H1 (cell line): ENCODE measurements at regions not wholly inside any gene's neighbourhood (a gene's known extent, or its start where the extent isn't known, plus 50 kb on each side); places are given as distances from the start of the nearest gene placed in this dataset.

Experiments
- CTCF ChIA-PET: fragments of 300-600 bp; sonication (Branson Sonifier 250); formaldehyde crosslinking; loops from one replicate; lab custom pipeline; 2021; ENCODE audit not compliant: partially characterized antibody; lab: Charles Lee
- POLR2A ChIA-PET: fragments of 300-600 bp; sonication (Branson Sonifier 250); formaldehyde crosslinking; loops from one replicate; lab custom pipeline; 2021; ENCODE audit warnings: inconsistent platforms; ENCODE audit not compliant: partially characterized antibody; lab: Charles Lee
- DNase-seq, 2 experiments: peaks; one replicate each; pipeline versions ENCODE4 v3.0.0 to v3.0.0-alpha.2; 2010 to 2022; ENCODE audit warnings: low spot score in 2 of 2, low read depth in 1 of 2, mixed read lengths in 1 of 2
- FAIRE-seq: peaks from 2 replicates; lab custom pipeline; 2011; peaks lifted over from hg19 to GRCh38; lab: Jason Lieb, UNC
- H2AFZ ChIP-seq: 2 replicates; pipeline ENCODE4 v1.8.1; 2012; ENCODE audit warnings: low read length, inconsistent platforms
- H2AK5ac ChIP-seq: 2 replicates; pipeline ENCODE4 v1.6.1; 2013; ENCODE audit warnings: low read depth, low read length
- H2BK120ac ChIP-seq: replicated peaks from 2 replicates; pipeline ENCODE3; 2013; ENCODE audit warnings: low read depth, low read length, inconsistent platforms
- H2BK12ac ChIP-seq: 2 replicates; pipeline ENCODE4 v1.6.1; 2013; ENCODE audit warnings: low read depth, low read length
- H2BK15ac ChIP-seq: 2 replicates; pipeline ENCODE4 v1.6.1; 2013; ENCODE audit warnings: low read length
- H2BK20ac ChIP-seq: 2 replicates; pipeline ENCODE4 v1.6.1; 2013; ENCODE audit warnings: low read length
- H2BK5ac ChIP-seq: 2 replicates; pipeline ENCODE4 v1.6.1; 2013; ENCODE audit warnings: low read depth, low read length
- H3K14ac ChIP-seq: 2 replicates; pipeline ENCODE4 v1.6.1; 2013; ENCODE audit warnings: inconsistent platforms; ENCODE audit not compliant: insufficient read length
- H3K18ac ChIP-seq: 2 replicates; pipeline ENCODE4 v1.6.1; 2013; ENCODE audit warnings: low read length; ENCODE audit errors: extremely low read depth
- H3K23ac ChIP-seq: 2 replicates; pipeline ENCODE4 v1.6.1; 2013; ENCODE audit warnings: inconsistent platforms; ENCODE audit not compliant: insufficient read length
- H3K23me2 ChIP-seq: 2 replicates; pipeline ENCODE4 v1.6.1; 2013; ENCODE audit warnings: low read depth, low read length
- H3K27ac ChIP-seq: 2 replicates; pipeline ENCODE4 v1.6.1; 2011; ENCODE audit warnings: low read depth, low read length, inconsistent platforms
- H3K27me3 ChIP-seq, 4 experiments: replicated peaks in 1 of 4; 1 replicate in 1 of 4; 2 replicates in 3 of 4; pipeline versions ENCODE4 v1.6.1 to v1.8.1; 2011 to 2013; ENCODE audit warnings: low read length in 3 of 4, mild to moderate bottlenecking in 3 of 4, inconsistent platforms in 2 of 4, mixed read lengths in 2 of 4, moderate library complexity in 1 of 4; ENCODE audit not compliant: control insufficient read depth in 3 of 4, insufficient read depth in 3 of 4; ENCODE audit errors: extremely low read depth in 1 of 4
- H3K36me3 ChIP-seq, 4 experiments: 2 replicates each; pipeline versions ENCODE4 v1.6.1 to v1.8.1; 2011 to 2013; ENCODE audit warnings: mild to moderate bottlenecking in 4 of 4, low read length in 3 of 4, moderate library complexity in 2 of 4, control low read depth in 1 of 4, inconsistent platforms in 1 of 4; ENCODE audit not compliant: insufficient read depth in 4 of 4, control insufficient read depth in 2 of 4
- H3K4ac ChIP-seq: replicated peaks from 2 replicates; pipeline ENCODE3; 2013; ENCODE audit warnings: low read length, low read depth, mixed read lengths, inconsistent platforms; ENCODE audit not compliant: insufficient read length
- H3K4me1 ChIP-seq, 4 experiments: replicated peaks in 1 of 4; 1 replicate in 1 of 4; 2 replicates in 3 of 4; pipeline versions ENCODE4 v1.6.1 to v1.8.1; 2011 to 2013; ENCODE audit warnings: low read length in 3 of 4, inconsistent platforms in 2 of 4, mixed read lengths in 1 of 4; ENCODE audit not compliant: insufficient read depth in 4 of 4, control insufficient read depth in 3 of 4
- H3K4me2 ChIP-seq, 2 experiments: 2 replicates each; pipeline versions ENCODE4 v1.6.1 to v1.8.1; 2011 to 2013; ENCODE audit warnings: low read depth in 2 of 2, low read length in 2 of 2, control low read depth in 1 of 2, inconsistent platforms in 1 of 2, mild to moderate bottlenecking in 1 of 2; ENCODE audit not compliant: insufficient read depth in 1 of 2
- H3K4me3 ChIP-seq, 4 experiments: fragments of 200-600, 300-600 bp in 1 of 4; sonication (generic), shearing (Covaris generic), sonication (Bioruptor Twin) in 1 of 4; 2 replicates each; pipeline versions ENCODE4 v1.5.1 to v1.8.1; 2011 to 2016; ENCODE audit warnings: low read length in 4 of 4, low read depth in 3 of 4, control low read depth in 2 of 4, inconsistent platforms in 2 of 4, mild to moderate bottlenecking in 2 of 4, mixed read lengths in 1 of 4, moderate library complexity in 1 of 4; ENCODE audit not compliant: insufficient read depth in 2 of 4; ENCODE audit errors: extremely low read depth in 1 of 4
- H3K56ac ChIP-seq: replicated peaks from 2 replicates; pipeline ENCODE3; 2013; ENCODE audit warnings: low read depth, mild to moderate bottlenecking, mixed read lengths, low read length, inconsistent platforms; ENCODE audit not compliant: insufficient read length
- H3K79me1 ChIP-seq: 2 replicates; pipeline ENCODE4 v1.6.1; 2013; ENCODE audit warnings: low read depth, low read length, control low read depth
- H3K79me2 ChIP-seq, 2 experiments: 2 replicates each; pipeline versions ENCODE4 v1.6.1 to v1.8.1; 2012 to 2013; ENCODE audit warnings: low read length in 2 of 2, mild to moderate bottlenecking in 2 of 2, inconsistent platforms in 1 of 2; ENCODE audit not compliant: insufficient read depth in 2 of 2, control insufficient read depth in 1 of 2
- H3K9ac ChIP-seq, 4 experiments: replicated peaks in 1 of 4; 1 replicate in 1 of 4; 2 replicates in 3 of 4; pipeline versions ENCODE4 v1.6.1 to v1.8.1; 2011 to 2013; ENCODE audit warnings: low read depth in 3 of 4, low read length in 3 of 4, control low read depth in 2 of 4, mild to moderate bottlenecking in 2 of 4, moderate library complexity in 2 of 4, inconsistent platforms in 1 of 4; ENCODE audit errors: extremely low read depth in 1 of 4
- H3K9me3 ChIP-seq, 2 experiments: 2 replicates each; pipeline versions ENCODE4 v1.6.1 to v1.8.1; 2012 to 2013; ENCODE audit warnings: mild to moderate bottlenecking in 2 of 2, moderate library complexity in 2 of 2, control low read depth in 1 of 2, inconsistent platforms in 1 of 2, low read depth in 1 of 2, low read length in 1 of 2, mixed read lengths in 1 of 2; ENCODE audit not compliant: insufficient read depth in 2 of 2
- H4K20me1 ChIP-seq, 2 experiments: replicated peaks in 1 of 2; 2 replicates each; pipeline versions ENCODE3 to v1.8.1; 2011 to 2013; ENCODE audit warnings: inconsistent platforms in 2 of 2, low read length in 2 of 2, mild to moderate bottlenecking in 1 of 2; ENCODE audit not compliant: insufficient read depth in 2 of 2, control insufficient read depth in 1 of 2
- H4K5ac ChIP-seq: 2 replicates; pipeline ENCODE4 v1.6.1; 2013; ENCODE audit warnings: low read length, low read depth, mixed read lengths, inconsistent platforms; ENCODE audit not compliant: insufficient read length
- H4K8ac ChIP-seq: 2 replicates; pipeline ENCODE4 v1.8.0; 2013; ENCODE audit warnings: mild to moderate bottlenecking, moderate library complexity, low read length, inconsistent platforms; ENCODE audit not compliant: insufficient read depth; ENCODE audit errors: extremely low read depth
- H4K91ac ChIP-seq: replicated peaks from 2 replicates; pipeline ENCODE3; 2013; ENCODE audit warnings: low read length, mixed read lengths, inconsistent platforms; ENCODE audit not compliant: insufficient read length
- EGR1 ChIP-seq: IDR thresholded peaks from 2 replicates; pipeline ENCODE4 v1.6.1; 2011; ENCODE audit warnings: low read depth, low read length, borderline replicate concordance
- EP300 ChIP-seq, 2 experiments: IDR thresholded peaks; 1 replicate in 1 of 2; 2 replicates in 1 of 2; pipeline ENCODE4 v1.6.1; 2011 to 2012; ENCODE audit warnings: low read depth in 2 of 2, low read length in 2 of 2, mild to moderate bottlenecking in 2 of 2, borderline replicate concordance in 1 of 2, inconsistent platforms in 1 of 2, moderate library complexity in 1 of 2
- KDM5A ChIP-seq: fragments of 200-600 bp; IDR thresholded peaks from 2 replicates; pipeline ENCODE4 v1.7.1; 2012; ENCODE audit warnings: mild to moderate bottlenecking, low read length, inconsistent platforms, mixed read lengths
- POLR2A ChIP-seq, 2 experiments: IDR thresholded peaks; 1 replicate in 1 of 2; 2 replicates in 1 of 2; pipeline ENCODE4 v1.6.1; 2011; ENCODE audit warnings: low read depth in 2 of 2, low read length in 2 of 2, mild to moderate bottlenecking in 2 of 2; ENCODE audit errors: control extremely low read depth in 1 of 2
- POU5F1 ChIP-seq: IDR thresholded peaks from 2 replicates; pipeline ENCODE4 v1.6.1; 2011; ENCODE audit warnings: low read depth, mild to moderate bottlenecking, low read length, moderate library complexity
- SRF ChIP-seq: IDR thresholded peaks from 2 replicates; pipeline ENCODE4 v1.6.1; 2011; ENCODE audit warnings: mild to moderate bottlenecking, low read depth, low read length, moderate library complexity

DNA sequence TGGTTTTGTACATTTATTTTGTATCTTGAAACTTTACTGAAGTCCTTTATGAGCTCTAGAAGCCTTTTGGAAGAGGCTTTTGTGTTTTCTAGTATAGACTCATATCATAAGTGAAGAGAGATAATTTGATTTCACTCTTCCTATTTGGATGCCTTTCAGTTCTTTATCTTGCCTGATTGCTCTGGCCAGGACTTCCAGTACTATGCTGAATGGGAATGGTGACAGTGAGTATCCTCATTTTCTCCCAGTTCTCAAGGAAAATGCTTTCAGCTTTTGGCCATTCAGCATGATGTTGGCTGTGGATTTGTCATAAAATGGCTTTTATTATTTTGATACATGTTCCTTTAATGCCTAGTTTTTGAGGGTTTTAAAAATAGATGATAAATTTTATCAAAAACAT, 1061.3 kb downstream of the STPG2 start:
- Histone ChIP-seq H2BK15ac (no peak overlapping the region), H3K56ac (no peak overlapping the region), H2BK12ac (no peak overlapping the region), H3K4ac (no peak overlapping the region), H2AFZ (no peak overlapping the region), H2BK20ac (no peak overlapping the region), H3K79me2 (no peaks in the 10 kb centered on the region), H3K23ac (no peak overlapping the region), H3K27ac (no peak overlapping the region), H3K9ac (no peak overlapping the region), H3K14ac (no peak overlapping the region), H4K20me1 (no peaks in the 10 kb centered on the region), H2BK120ac (no peak overlapping the region), H2BK5ac (no peak overlapping the region), H4K5ac (no peak overlapping the region), H4K8ac (no peak overlapping the region), H2AK5ac (no peak overlapping the region), H3K79me1 (no peaks in the 10 kb centered on the region), H3K18ac (no peak overlapping the region), H3K36me3 (no peaks in the 10 kb centered on the region), H3K4me3 (no peak overlapping the region), H3K23me2 (no peaks in the 10 kb centered on the region), H3K4me2 (no peak overlapping the region), H4K91ac (no peak overlapping the region), H3K27me3 (no peaks in the 10 kb centered on the region), H3K4me1 (no peaks in the 10 kb centered on the region), H3K9me3 (no peaks in the 10 kb centered on the region)
- ChIA-PET CTCF (no interaction called here), POLR2A (no interaction called here)
- FAIRE-seq (no peak), DNase-seq (no peak)
- TF ChIP-seq KDM5A = no peak
- no peak for TF ChIP-seq EP300 (IDR thresholded peaks at IDR 0.05; ENCODE audit: borderline replicate concordance in 1 of 2, low read depth in 2 of 2, low read length in 2 of 2)
- no peak for TF ChIP-seq POLR2A (IDR thresholded peaks at IDR 0.05; ENCODE audit: control extremely low read depth in 1 of 2, low read depth in 2 of 2, low read length in 2 of 2)
- TF ChIP-seq POU5F1 = no peak
- no peak for TF ChIP-seq EGR1
- no peak for TF ChIP-seq SRF
